HFFc6 (cell line): ENCODE measurements at regions not wholly inside any gene's neighbourhood (a gene's known extent, or its start where the extent isn't known, plus 50 kb on each side); places are given as distances from the start of the nearest gene placed in this dataset.
"Not testable (repeated sequence)": the region's sequence is repeated elsewhere in the genome, so short reads cannot be mapped to it uniquely, and the experiment has no call there.

ENCODE experiments used
- DNase-seq: peaks from one replicate; pipeline ENCODE4 v3.0.0-alpha.2; 2018
- H3K27ac Mint-ChIP-seq: 2 replicates; pipeline ENCODE4 v1.8.0; 2020; ENCODE audit warnings: mild to moderate bottlenecking, mixed read lengths
- H3K27me3 Mint-ChIP-seq: 2 replicates; pipeline ENCODE4 v1.8.0; 2021; ENCODE audit warnings: mild to moderate bottlenecking, moderate library complexity, mixed read lengths; ENCODE audit not compliant: insufficient read depth
- H3K36me3 Mint-ChIP-seq: 2 replicates; pipeline ENCODE4 v1.8.0; 2021; ENCODE audit warnings: low read depth, mixed read lengths
- H3K4me1 Mint-ChIP-seq: 2 replicates; pipeline ENCODE4 v1.8.0; 2020; ENCODE audit warnings: low read depth, mixed read lengths
- H3K4me3 Mint-ChIP-seq: 2 replicates; pipeline ENCODE4 v1.8.0; 2020; ENCODE audit warnings: mild to moderate bottlenecking, moderate library complexity, mixed read lengths
- H3K9me3 Mint-ChIP-seq: 2 replicates; pipeline ENCODE4 v1.8.0; 2020; ENCODE audit warnings: mild to moderate bottlenecking, mixed read lengths
- CTCF ChIP-seq: fragments of 200-600 bp; sonication (generic); IDR thresholded peaks from 2 replicates; pipeline ENCODE4 v1.5.0; 2021; ENCODE audit warnings: antibody characterized with exemption, mild to moderate bottlenecking

GRCh38 chr3:164360738-164361406 is 717.4 kb downstream of the SI start:
- DNase-seq, result no peak
- H3K4me3 Mint-ChIP-seq, result peak overlapping the region; percentile 76; the same call in 1 of the 2 replicates
- no peaks in the 10 kb centered on the region for H3K36me3 Mint-ChIP-seq
- peak overlapping the region; percentile 68; the same call in 1 of the 2 replicates for H3K27ac Mint-ChIP-seq
- no peaks in the 10 kb centered on the region for H3K27me3 Mint-ChIP-seq
- peaks cover 3% of the 10 kb centered on the region for H3K9me3 Mint-ChIP-seq
- no peak for TF ChIP-seq CTCF
- H3K4me1 Mint-ChIP-seq, result peaks cover 5% of the 10 kb centered on the region; the same call in 1 of the 2 replicates

DNA sequence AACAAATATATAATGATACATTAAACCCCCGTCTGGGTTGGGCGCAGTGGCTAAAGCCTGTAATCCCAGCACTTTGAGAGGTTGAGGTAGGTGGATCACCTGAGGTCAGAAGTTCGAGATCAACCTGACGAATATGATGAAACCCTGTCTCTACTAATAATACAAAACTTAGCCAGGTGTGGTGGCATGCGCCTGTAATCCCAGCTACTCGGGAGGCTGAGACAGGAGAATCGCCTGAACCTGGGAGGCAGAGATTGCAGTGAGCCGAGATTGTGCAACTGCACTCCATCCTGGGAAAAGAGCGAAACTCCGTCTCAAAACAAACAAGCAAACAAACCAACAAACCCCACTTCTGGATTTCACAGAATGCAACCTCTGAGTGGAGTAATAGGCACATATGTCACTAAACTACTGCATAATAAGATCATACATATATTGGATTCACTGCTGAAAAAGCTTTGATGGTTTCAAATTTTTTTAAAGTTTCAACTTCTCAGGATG is 718.2 kb downstream of the SI start:
- Mint-ChIP-seq H3K4me3 (peak overlapping the region; percentile 76; the same call in 1 of the 2 replicates), H3K4me1 (peaks cover 5% of the 10 kb centered on the region; the same call in 1 of the 2 replicates), H3K27me3 (no peaks in the 10 kb centered on the region), H3K36me3 (no peaks in the 10 kb centered on the region), H3K9me3 (peaks cover 5% of the 10 kb centered on the region), H3K27ac (peak overlapping the region; percentile 13; the same call in 1 of the 2 replicates)
- no peak for TF ChIP-seq CTCF
- DNase-seq, result no peak

DNA sequence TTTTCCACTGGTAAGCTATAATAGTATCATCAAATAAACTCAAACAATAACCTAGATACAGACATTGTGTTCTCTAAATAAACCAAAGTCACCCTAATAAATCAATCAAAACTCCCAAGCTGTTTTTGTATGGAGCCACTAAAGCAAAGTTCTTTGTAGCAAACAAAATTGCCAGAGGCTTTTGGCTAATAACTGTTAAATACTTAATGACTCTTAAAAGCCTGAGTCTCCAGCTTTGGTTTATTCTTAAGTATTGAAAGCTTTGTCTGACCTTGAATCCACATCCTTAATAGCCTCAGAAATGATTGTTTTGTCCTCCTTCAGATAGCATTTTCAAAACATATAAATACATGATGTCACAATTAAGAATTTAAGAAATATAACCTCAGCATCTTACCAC is 725.3 kb downstream of the SI start:
- no peak overlapping the region for H3K27ac Mint-ChIP-seq
- peaks cover 5% of the 10 kb centered on the region; the same call in 1 of the 2 replicates for H3K4me1 Mint-ChIP-seq
- TF ChIP-seq CTCF, result no peak
- no peak for DNase-seq
- H3K36me3 Mint-ChIP-seq, result no peaks in the 10 kb centered on the region
- H3K4me3 Mint-ChIP-seq, result no peak overlapping the region
- H3K9me3 Mint-ChIP-seq, result peaks cover 17% of the 10 kb centered on the region
- H3K27me3 Mint-ChIP-seq, result no peaks in the 10 kb centered on the region

GRCh38 chr3:164351131-164351530 is 727.2 kb downstream of the SI start:
- no peak overlapping the region for H3K4me3 Mint-ChIP-seq
- H3K4me1 Mint-ChIP-seq, result peaks cover 5% of the 10 kb centered on the region; the same call in 1 of the 2 replicates
- no peaks in the 10 kb centered on the region for H3K27me3 Mint-ChIP-seq
- no peaks in the 10 kb centered on the region for H3K36me3 Mint-ChIP-seq
- H3K27ac Mint-ChIP-seq, result no peak overlapping the region
- H3K9me3 Mint-ChIP-seq, result peaks cover 33% of the 10 kb centered on the region
- TF ChIP-seq CTCF, result no peak
- no peak for DNase-seq

DNA sequence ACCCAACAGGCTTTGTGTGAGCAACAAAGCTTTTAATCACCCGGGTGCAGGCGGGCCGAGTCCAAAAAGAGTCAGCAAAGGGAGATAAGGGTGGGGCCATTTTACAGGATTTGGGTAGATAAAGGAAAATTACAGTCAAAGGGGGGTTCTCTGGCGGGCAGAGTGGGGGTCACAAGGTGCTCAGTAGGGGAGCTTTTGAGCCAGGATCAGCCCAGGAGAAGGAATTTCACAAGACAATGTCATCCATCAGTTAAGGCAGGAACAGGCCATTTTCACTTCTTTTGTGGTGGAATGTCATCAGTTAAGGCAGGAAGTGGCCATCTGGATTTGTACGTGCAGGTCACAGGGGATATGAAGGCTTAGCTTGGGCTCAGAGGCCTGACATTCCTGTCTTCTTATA is 736.1 kb downstream of the SI start:
- H3K36me3 Mint-ChIP-seq, H3K27me3 Mint-ChIP-seq, H3K27ac Mint-ChIP-seq, DNase-seq, H3K4me1 Mint-ChIP-seq, H3K4me3 Mint-ChIP-seq: not testable (repeated sequence)
- H3K9me3 Mint-ChIP-seq, result peaks cover 43% of the 10 kb centered on the region

- no peak for DNase-seq
- Mint-ChIP-seq H3K36me3 (peaks cover 6% of the 10 kb centered on the region), H3K9me3 (peaks cover 39% of the 10 kb centered on the region), H3K27me3 (peaks cover 4% of the 10 kb centered on the region; the same call in 1 of the 2 replicates), H3K27ac (no peak overlapping the region), H3K4me1 (no peaks in the 10 kb centered on the region), H3K4me3 (no peak overlapping the region)
- TF ChIP-seq CTCF, result no peak
These were observed 737.2 kb downstream of the SI start for GRCh38 chr3:164341086-164341485.
